OCI-LY3 (cell line): ENCODE measurements at regions not wholly inside any gene's neighbourhood (a gene's known extent, or its start where the extent isn't known, plus 50 kb on each side); places are given as distances from the start of the nearest gene placed in this dataset.

Experiments
- H2AFZ ChIP-seq: fragments of 200-600, 300-600 bp; shearing (Covaris generic); 2 replicates; pipeline ENCODE4 v1.6.0; 2014; ENCODE audit warnings: antibody characterized with exemption, low read depth, low read length
- H3K27ac ChIP-seq: fragments of 200-600, 300-600 bp; sonication (generic); 2 replicates; pipeline ENCODE4 v1.5.1; 2014; ENCODE audit warnings: mild to moderate bottlenecking, low read length, moderate library complexity, mixed read lengths
- H3K27me3 ChIP-seq: fragments of 200-600, 300-600 bp; sonication (generic); 2 replicates; pipeline ENCODE4 v1.6.1; 2014; ENCODE audit warnings: low read depth, low read length, mixed read lengths
- H3K36me3 ChIP-seq: fragments of 200-600, 300-600 bp; sonication (generic); replicated peaks from 2 replicates; pipeline ENCODE3; 2014; ENCODE audit warnings: low read depth, low read length, mixed read lengths
- H3K4me1 ChIP-seq: fragments of 300-600, 200-600 bp; sonication (generic); 2 replicates; pipeline ENCODE4 v1.6.1; 2014; ENCODE audit warnings: low read length, mixed read lengths
- H3K4me2 ChIP-seq: fragments of 200-600, 300-600 bp; sonication (generic); 2 replicates; pipeline ENCODE4 v1.6.1; 2014; ENCODE audit warnings: low read length, mixed read lengths
- H3K4me3 ChIP-seq: fragments of 300-600, 200-600 bp; sonication (generic); 2 replicates; pipeline ENCODE4 v1.5.1; 2014; ENCODE audit warnings: antibody characterized with exemption, mild to moderate bottlenecking, low read length, moderate library complexity
- H3K79me2 ChIP-seq: fragments of 300-600, 200-600 bp; shearing (Covaris generic); 2 replicates; pipeline ENCODE4 v1.6.1; 2014; ENCODE audit warnings: mild to moderate bottlenecking, low read length, mixed read lengths
- H3K9ac ChIP-seq: fragments of 300-600, 200-600 bp; shearing (Covaris generic); 2 replicates; pipeline ENCODE4 v1.6.0; 2014; ENCODE audit warnings: mild to moderate bottlenecking, low read length, moderate library complexity
- H3K9me3 ChIP-seq: fragments of 200-600, 300-600 bp; shearing (Covaris generic); 2 replicates; pipeline ENCODE4 v1.6.1; 2014; ENCODE audit warnings: low read length, mixed read lengths; ENCODE audit not compliant: insufficient read depth
- H4K20me1 ChIP-seq: fragments of 200-600, 300-600 bp; sonication (generic); 2 replicates; pipeline ENCODE4 v1.6.1; 2016; ENCODE audit warnings: low read length, mixed read lengths; ENCODE audit not compliant: insufficient read depth
- EZH2phosphoT487 ChIP-seq: fragments of 200-600 bp; shearing (Covaris generic); IDR thresholded peaks from 2 replicates; pipeline ENCODE4 v1.6.1; 2018; ENCODE audit warnings: antibody characterized with exemption, mixed run types, low read depth
- TF ChIP-seq, protein P1 (sequence below): fragments of 200-600, 300-600 bp; sonication (generic); IDR thresholded peaks from 2 replicates; pipeline ENCODE4 v1.5.1; 2014; ENCODE audit warnings: antibody characterized with exemption, low read length, low read depth

DNA sequence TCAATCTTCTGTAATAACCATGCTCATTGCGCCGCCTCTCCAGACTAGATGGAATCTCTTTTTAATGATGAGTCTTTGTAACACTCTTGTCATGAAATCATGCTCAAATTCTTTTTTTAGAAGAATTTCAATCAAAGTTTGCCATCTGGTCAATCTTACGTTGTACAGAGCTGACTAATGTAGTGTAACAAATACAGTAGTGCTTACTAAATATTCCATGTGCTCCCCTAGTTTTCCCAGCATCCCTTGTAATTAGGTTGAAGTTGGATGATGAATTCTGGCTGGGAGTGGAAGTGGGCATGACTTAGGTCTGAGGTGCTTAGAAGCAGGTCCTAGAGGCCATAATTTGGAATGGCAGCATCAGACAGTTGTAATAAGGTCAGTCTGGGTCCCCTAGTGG, 309.1 kb upstream of the SNX7 start:
- H3K9ac ChIP-seq, result no peak overlapping the region
- TF ChIP-seq, protein P1, sequence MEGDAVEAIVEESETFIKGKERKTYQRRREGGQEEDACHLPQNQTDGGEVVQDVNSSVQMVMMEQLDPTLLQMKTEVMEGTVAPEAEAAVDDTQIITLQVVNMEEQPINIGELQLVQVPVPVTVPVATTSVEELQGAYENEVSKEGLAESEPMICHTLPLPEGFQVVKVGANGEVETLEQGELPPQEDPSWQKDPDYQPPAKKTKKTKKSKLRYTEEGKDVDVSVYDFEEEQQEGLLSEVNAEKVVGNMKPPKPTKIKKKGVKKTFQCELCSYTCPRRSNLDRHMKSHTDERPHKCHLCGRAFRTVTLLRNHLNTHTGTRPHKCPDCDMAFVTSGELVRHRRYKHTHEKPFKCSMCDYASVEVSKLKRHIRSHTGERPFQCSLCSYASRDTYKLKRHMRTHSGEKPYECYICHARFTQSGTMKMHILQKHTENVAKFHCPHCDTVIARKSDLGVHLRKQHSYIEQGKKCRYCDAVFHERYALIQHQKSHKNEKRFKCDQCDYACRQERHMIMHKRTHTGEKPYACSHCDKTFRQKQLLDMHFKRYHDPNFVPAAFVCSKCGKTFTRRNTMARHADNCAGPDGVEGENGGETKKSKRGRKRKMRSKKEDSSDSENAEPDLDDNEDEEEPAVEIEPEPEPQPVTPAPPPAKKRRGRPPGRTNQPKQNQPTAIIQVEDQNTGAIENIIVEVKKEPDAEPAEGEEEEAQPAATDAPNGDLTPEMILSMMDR, result no peak
- no peak for TF ChIP-seq EZH2phosphoT487

DNA sequence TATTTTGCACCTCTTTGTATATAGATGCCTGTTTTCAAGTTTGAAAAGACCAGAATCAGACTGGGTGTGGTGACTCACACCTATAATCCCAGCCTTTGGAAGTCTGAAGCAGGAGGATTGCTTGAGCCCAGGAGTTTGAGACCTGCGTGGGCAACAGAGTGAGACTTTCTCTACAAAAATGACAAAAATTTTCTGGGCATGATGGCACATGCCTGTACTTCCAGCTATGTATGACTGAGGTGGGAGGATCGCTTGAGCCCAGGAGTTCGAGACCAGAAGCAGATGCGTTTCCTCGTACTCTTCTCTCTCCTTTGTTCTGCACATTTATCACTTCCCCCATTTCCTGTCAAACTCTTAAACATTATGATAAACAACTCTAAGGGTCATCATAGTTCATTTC, 310.0 kb upstream of the SNX7 start:
- Histone ChIP-seq H3K36me3 (no peaks in the 10 kb centered on the region), H4K20me1 (no peaks in the 10 kb centered on the region), H3K4me1 (no peaks in the 10 kb centered on the region), H3K27me3 (no peaks in the 10 kb centered on the region), H3K9me3 (no peaks in the 10 kb centered on the region), H3K79me2 (no peaks in the 10 kb centered on the region), H3K4me2 (no peak overlapping the region), H3K9ac (no peak overlapping the region), H2AFZ (no peak overlapping the region), H3K4me3 (no peak overlapping the region), H3K27ac (no peak overlapping the region)
- TF ChIP-seq EZH2phosphoT487, result no peak
- TF ChIP-seq, protein P1, result no peak

More for the DNA sequence above, 309.1 kb upstream of the SNX7 start:
- Histone ChIP-seq H2AFZ (no peak overlapping the region), H3K4me1 (no peaks in the 10 kb centered on the region), H3K27me3 (no peaks in the 10 kb centered on the region), H4K20me1 (no peaks in the 10 kb centered on the region), H3K27ac (no peak overlapping the region), H3K4me2 (no peak overlapping the region), H3K36me3 (no peaks in the 10 kb centered on the region), H3K9me3 (no peaks in the 10 kb centered on the region), H3K79me2 (no peaks in the 10 kb centered on the region), H3K4me3 (no peak overlapping the region)

DNA sequence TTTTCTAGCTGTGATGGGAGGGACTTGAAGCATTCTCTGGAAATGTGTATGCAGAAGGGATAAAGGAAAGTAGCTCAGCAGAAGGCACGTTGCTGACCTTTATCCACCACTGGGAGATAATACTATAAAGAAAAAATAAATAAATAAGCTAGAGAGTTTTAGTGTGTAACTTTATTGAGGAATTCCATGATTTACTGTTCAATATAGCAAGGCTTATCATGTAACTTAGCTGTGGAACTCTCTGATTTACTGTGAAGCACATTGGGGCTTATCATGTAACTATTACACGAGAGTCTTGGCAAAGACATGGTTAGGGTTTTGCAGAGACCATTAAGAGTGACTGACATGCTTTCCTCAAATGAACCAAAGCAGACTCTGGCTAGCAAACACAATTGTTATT, 316.1 kb upstream of the SNX7 start:
- Histone ChIP-seq H3K4me1 (no peaks in the 10 kb centered on the region), H3K9me3 (no peaks in the 10 kb centered on the region), H3K9ac (no peak overlapping the region), H3K36me3 (no peaks in the 10 kb centered on the region), H4K20me1 (no peaks in the 10 kb centered on the region), H2AFZ (no peak overlapping the region), H3K79me2 (no peaks in the 10 kb centered on the region), H3K27me3 (no peaks in the 10 kb centered on the region), H3K27ac (no peak overlapping the region), H3K4me2 (no peak overlapping the region), H3K4me3 (no peak overlapping the region)
- TF ChIP-seq EZH2phosphoT487, result no peak
- TF ChIP-seq, protein P1, result no peak

DNA sequence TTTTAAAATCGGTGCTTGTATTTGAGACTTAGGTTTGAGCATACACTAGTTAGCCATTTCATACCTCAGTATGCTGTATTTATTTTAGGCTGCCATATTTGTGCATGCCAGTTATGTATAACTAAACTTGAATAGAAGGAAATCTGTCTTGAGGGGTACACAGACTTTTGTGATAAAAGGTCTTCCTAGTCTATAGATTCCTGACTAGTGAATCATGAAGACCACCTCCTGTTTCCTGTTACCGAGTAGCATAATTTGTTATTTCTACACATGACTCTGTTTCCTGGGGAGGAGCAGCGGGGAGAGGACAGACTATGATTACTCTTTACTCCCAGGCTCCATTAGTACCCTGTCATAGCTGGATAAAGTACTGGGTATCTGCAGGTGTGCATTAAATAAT, 316.8 kb upstream of the SNX7 start:
- Histone ChIP-seq H3K9me3 (no peaks in the 10 kb centered on the region), H4K20me1 (no peaks in the 10 kb centered on the region), H3K36me3 (no peaks in the 10 kb centered on the region), H3K4me1 (no peaks in the 10 kb centered on the region), H3K4me2 (no peak overlapping the region), H3K27me3 (no peaks in the 10 kb centered on the region), H3K4me3 (no peak overlapping the region), H3K27ac (no peak overlapping the region), H2AFZ (no peak overlapping the region), H3K9ac (no peak overlapping the region), H3K79me2 (no peaks in the 10 kb centered on the region)
- no peak for TF ChIP-seq EZH2phosphoT487
- TF ChIP-seq, protein P1, result no peak
